ENCODE measurements at regions not wholly inside any gene's neighbourhood (a gene's known extent, or its start where the extent isn't known, plus 50 kb on each side); places are given as distances from the start of the nearest gene placed in this dataset.
A peak's percentile ranks its signal among the peaks of the same experiment; 100 is the strongest.

GRCh38 chr5:167947306-167947705 lies 344.1 kb upstream of the WWC1 start:
- no peak overlapping the region for H3K4me3 ChIP-seq
- no peaks in the 10 kb centered on the region for H3K36me3 ChIP-seq (replicated peaks in 1 of 2; ENCODE audit: insufficient read depth in 1 of 2, low read depth in 2 of 2)
- H3K9me3 ChIP-seq: no peaks in the 10 kb centered on the region
- H3K27ac ChIP-seq: no peak overlapping the region
- no peaks in the 10 kb centered on the region for H3K4me1 ChIP-seq
- H3K27me3 ChIP-seq: no peaks in the 10 kb centered on the region
- TF ChIP-seq POLR2A (IDR thresholded peaks at IDR 0.05): no peak
- TF ChIP-seq, protein P1, sequence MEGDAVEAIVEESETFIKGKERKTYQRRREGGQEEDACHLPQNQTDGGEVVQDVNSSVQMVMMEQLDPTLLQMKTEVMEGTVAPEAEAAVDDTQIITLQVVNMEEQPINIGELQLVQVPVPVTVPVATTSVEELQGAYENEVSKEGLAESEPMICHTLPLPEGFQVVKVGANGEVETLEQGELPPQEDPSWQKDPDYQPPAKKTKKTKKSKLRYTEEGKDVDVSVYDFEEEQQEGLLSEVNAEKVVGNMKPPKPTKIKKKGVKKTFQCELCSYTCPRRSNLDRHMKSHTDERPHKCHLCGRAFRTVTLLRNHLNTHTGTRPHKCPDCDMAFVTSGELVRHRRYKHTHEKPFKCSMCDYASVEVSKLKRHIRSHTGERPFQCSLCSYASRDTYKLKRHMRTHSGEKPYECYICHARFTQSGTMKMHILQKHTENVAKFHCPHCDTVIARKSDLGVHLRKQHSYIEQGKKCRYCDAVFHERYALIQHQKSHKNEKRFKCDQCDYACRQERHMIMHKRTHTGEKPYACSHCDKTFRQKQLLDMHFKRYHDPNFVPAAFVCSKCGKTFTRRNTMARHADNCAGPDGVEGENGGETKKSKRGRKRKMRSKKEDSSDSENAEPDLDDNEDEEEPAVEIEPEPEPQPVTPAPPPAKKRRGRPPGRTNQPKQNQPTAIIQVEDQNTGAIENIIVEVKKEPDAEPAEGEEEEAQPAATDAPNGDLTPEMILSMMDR (IDR thresholded peaks at IDR 0.05): no peak
- WGBS, 2 donors: 43 to 45% methylated on average over 1 of the region's 1 CpG
- DNase-seq (no peak), ATAC-seq (no peak)
- intact Hi-C loops (cut with DNase I): no loop called here

- 57 to 89% methylated on average over 3 of the region's 3 CpGs for WGBS, 2 donors
- Histone ChIP-seq H3K27me3 (no peaks in the 10 kb centered on the region), H3K9me3 (no peaks in the 10 kb centered on the region), H3K4me3 (no peak overlapping the region), H3K27ac (no peak overlapping the region), H3K4me1 (no peaks in the 10 kb centered on the region), H3K36me3 (replicated peaks in 1 of 2; ENCODE audit: insufficient read depth in 1 of 2, low read depth in 2 of 2) (no peaks in the 10 kb centered on the region)
- ATAC-seq (no peak), DNase-seq (no peak)
- no peak for TF ChIP-seq POLR2A (IDR thresholded peaks at IDR 0.05)
- TF ChIP-seq, protein P1 (IDR thresholded peaks at IDR 0.05): no peak
- intact Hi-C loops (cut with DNase I): no loop called here
These were observed 343.2 kb upstream of the WWC1 start for GRCh38 chr5:167948251-167948650.

DNA sequence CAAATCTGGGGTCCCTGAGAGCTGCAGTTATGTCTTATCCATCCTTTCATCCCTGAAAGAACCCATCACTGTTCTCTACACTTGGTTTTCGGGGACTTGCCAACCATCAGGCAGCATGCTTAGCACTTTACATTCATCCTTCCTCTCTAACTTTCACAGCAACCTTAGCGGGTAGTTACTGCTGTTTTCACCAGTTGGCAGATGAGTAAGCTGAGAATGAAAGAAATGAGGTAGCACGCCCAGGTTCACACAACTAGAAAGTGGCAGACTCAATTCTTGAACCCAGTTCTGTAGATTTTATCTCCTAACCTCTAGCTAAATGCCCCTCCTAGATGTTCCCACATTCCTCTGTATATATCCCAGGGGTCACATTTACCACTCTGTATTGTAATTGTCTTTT lies 342.0 kb upstream of the WWC1 start:
- intact Hi-C loops (cut with DNase I): no loop called here
- DNase-seq: no peak
- H3K27ac ChIP-seq: no peak overlapping the region
- H3K27me3 ChIP-seq: no peaks in the 10 kb centered on the region
- H3K9me3 ChIP-seq: no peaks in the 10 kb centered on the region
- no peak overlapping the region for H3K4me3 ChIP-seq
- H3K36me3 ChIP-seq (replicated peaks in 1 of 2; ENCODE audit: insufficient read depth in 1 of 2, low read depth in 2 of 2): no peaks in the 10 kb centered on the region
- TF ChIP-seq POLR2A (IDR thresholded peaks at IDR 0.05): no peak
- TF ChIP-seq, protein P1 (IDR thresholded peaks at IDR 0.05): no peak
- no peak for ATAC-seq
- no peaks in the 10 kb centered on the region for H3K4me1 ChIP-seq
- 69 to 70% methylated on average over 3 of the region's 3 CpGs for WGBS, 2 donors

GRCh38 chr5:167950126-167950721 lies 341.2 kb upstream of the WWC1 start:
- no peaks in the 10 kb centered on the region for H3K27me3 ChIP-seq
- no peaks in the 10 kb centered on the region for H3K36me3 ChIP-seq (replicated peaks in 1 of 2; ENCODE audit: insufficient read depth in 1 of 2, low read depth in 2 of 2)
- TF ChIP-seq, protein P1 (IDR thresholded peaks at IDR 0.05): no peak
- TF ChIP-seq POLR2A (IDR thresholded peaks at IDR 0.05): no peak
- ATAC-seq (no peak), DNase-seq (peak in 1 of 4 donors; percentile 21)
- H3K4me3 ChIP-seq: no peak overlapping the region
- intact Hi-C loops (cut with DNase I): no loop called here
- 48 to 71% methylated on average over 5 of the region's 5 CpGs for WGBS, 2 donors
- no peak overlapping the region for H3K27ac ChIP-seq
- H3K4me1 ChIP-seq: no peaks in the 10 kb centered on the region
- no peaks in the 10 kb centered on the region for H3K9me3 ChIP-seq

DNA sequence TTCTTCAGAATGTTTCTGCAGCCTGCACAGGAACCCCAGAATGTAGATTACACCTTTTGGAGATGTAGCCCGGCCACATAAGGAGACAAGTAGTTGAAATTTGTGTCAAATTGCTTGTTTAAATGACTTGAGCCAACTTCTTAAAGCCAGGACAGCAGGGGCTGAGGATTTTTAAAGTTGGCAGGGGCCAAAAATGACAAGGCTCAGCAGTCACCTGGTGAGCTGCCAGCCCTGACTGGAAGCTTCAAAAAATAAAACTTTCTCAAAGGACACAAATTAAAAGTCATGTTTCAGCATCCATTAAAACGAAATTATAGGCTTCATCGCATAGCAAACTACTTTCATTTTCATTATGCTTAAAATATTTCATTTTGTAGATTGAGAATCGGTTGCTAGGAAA lies 340.3 kb upstream of the WWC1 start:
- Histone ChIP-seq H3K4me1 (no peaks in the 10 kb centered on the region), H3K36me3 (replicated peaks in 1 of 2; ENCODE audit: insufficient read depth in 1 of 2, low read depth in 2 of 2) (no peaks in the 10 kb centered on the region), H3K4me3 (no peak overlapping the region), H3K27me3 (no peaks in the 10 kb centered on the region), H3K27ac (no peak overlapping the region), H3K9me3 (no peaks in the 10 kb centered on the region)
- intact Hi-C loops (cut with DNase I): no loop called here
- WGBS, 2 donors: 35 to 47% methylated on average over 4 of the region's 4 CpGs
- ATAC-seq (no peak), DNase-seq (no peak)
- TF ChIP-seq, protein P1 (IDR thresholded peaks at IDR 0.05): no peak
- TF ChIP-seq POLR2A (IDR thresholded peaks at IDR 0.05): no peak
